CD4-positive, alpha-beta T cell treated with Interleukin-6 for 4 hours (primary cell): ENCODE measurements at regions not wholly inside any gene's neighbourhood (a gene's known extent, or its start where the extent isn't known, plus 50 kb on each side); places are given as distances from the start of the nearest gene placed in this dataset.

ENCODE experiments used
- DNase-seq: peaks from one replicate; pipeline ENCODE4 v3.0.0-alpha.2; 2020; ENCODE audit warnings: mixed read lengths

- DNase-seq = no peak
Observed at GRCh38 chr9:29798599-29798998, 2225.3 kb upstream of the C9orf72 start.

DNA sequence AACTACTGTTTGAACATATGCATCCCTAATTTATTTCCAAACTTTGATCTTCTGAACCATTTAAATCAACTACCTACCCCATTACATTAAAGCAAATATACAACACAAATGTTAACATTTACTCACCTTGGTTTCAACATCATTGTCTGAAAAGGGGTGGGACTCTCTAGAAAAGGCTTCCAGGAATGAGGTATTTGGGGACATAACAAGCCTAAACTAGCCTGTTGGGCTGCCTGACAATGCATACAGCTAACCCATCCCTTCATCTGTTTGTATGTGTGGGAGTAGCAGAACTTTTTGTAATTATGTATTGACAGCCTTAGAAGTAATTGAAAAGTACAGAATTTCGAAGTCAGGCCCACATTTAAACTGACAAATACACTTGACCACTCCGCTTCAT lies 2225.9 kb upstream of the C9orf72 start:
- no peak for DNase-seq

DNA sequence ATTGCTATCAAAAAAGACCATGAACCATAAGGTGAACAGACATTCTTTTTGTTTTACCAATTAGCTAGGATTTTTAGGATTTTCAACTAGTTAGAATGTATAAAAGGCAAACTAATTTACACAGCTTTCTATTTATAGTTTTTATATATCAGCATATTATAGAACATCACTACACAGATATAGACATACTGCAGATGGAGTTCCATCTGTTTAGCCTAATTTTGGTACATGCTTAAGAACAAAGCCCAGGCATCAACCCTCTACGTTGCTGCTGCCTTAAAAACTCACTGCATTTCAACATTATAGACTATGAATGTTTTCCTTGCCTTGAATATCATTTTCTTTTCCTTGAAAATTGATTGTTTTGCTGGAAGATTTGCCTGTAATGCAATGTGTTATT lies 2227.5 kb upstream of the C9orf72 start:
- DNase-seq = no peak

- no peak for DNase-seq
Observed at GRCh38 chr9:29802454-29802853, 2229.2 kb upstream of the C9orf72 start.

DNA sequence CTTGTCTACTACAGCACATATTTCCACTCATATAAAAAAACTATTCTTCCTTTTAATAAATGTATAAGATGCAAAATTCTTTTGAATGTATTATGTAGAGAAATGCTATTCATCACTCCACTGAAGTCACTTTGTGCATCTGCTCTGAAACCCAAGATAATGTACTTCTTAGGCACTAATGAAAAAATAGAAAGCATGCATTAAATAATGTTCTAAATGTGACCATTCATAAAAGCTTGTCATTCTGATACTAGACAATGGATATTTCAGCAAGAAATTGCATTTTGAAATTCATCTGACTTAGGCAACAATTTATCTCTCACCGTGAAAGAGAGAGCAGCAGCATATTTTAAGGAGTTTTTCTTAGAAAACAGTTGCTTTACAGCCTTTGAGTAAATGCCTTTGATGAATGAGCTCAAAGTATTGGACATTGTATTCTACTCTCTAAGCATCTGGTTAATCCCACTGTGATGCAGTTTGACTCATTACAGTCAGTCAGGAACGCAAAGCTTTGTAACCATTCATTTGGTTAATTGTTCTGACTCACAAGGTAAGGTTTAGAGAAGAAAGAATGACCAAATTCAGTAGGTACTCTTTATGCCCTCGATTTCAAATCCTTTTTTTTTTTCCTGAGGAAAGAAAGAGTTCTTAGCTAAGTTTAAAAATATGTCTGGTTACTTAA lies 2233.8 kb upstream of the C9orf72 start:
- no peak for DNase-seq

DNA sequence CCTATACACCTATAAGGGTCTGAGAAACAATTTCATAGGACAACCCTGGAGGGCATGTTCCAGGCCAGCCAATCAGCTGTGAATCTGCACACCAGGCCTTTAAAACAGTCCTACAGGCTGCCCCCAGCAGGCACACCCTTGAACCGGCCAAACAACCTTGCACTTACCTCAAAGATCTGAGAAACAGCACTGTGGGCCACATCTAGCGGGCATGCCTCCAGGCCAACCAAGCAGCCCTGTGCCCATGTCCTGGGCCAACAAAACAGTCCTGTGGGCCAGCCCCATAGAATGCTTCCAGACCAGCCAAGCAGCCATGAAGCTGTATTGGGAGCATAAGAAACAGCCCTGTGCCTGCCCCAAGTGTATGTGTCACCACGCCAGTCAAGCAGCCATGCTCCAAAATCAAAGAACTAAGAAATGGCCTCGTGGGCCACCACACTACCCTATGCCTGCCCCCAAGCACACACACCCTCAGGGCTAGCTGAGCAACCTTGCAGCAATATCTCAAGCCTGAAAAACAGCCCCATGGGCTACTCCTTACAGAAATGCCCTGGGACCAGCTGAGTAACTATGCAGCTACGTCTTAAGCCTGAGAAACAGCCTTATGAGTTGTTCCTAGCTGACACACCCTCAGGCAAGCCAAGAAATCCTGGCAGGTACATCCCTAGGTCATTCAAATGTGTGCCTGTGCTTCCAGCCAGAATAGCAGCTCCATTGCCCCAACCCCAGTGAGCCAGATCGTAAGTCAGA lies 2243.8 kb upstream of the C9orf72 start:
- DNase-seq = no peak

DNA sequence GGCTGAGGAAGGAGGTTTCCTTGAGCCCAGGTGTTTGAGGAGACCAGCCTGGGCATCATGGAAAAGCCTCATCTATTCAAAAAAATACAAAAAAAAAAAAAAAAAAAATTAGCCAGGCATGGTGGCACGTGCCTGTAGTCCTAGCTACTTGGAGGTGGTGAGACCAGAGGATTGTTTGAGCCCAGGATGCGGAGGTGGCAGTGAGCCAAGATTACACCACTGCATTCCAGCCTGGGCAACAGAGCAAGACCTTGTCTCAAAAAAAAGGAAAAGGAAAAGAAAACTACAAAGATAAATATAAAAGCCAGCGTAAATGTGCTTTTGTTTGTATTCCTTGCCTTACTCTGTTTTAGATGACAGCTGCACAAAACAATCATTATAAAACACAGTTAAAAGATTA lies 2249.2 kb upstream of the C9orf72 start:
- no peak for DNase-seq

- DNase-seq = no peak
Observed at GRCh38 chr9:29826421-29826820, 2253.1 kb upstream of the C9orf72 start.

DNA sequence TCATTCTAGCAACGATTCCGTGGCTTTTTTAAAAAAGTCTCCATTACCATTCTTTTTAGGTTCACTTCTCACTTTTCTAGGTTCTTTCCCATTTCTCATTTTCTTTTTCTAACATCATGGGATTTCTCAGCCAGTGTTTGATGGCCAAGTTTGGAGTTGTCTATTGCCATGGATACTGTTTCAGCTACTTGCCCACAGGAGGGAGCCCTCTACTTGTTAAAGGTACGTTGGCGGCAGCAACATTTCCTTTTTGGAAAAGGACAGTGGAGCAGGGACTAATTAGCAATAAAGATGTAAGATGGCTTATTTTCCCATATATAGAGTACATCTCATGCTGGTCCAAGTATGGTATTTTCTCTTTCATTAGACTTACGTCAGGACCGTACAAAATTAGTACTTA lies 2257.5 kb upstream of the C9orf72 start:
- no peak for DNase-seq

- DNase-seq = no peak
Observed at GRCh38 chr9:29838491-29839020, 2265.3 kb upstream of the C9orf72 start.

DNA sequence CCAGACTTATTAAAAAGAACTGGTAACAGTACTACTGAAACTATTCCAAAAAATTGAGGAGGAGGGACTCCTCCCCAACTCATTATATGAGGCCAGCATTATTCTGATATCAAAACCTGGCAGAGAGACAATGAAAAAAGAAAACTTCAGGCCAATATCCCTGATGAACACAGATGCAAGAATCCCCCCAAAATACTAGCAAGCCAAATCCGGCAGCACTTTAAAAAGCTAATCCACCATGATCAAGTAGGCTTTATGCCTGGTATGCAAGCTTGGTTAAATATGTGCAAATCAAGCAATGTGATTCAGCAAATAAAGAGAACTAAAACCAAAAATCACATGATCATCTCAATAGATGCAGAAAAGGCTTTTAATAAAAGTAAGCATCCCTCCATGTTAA lies 2271.0 kb upstream of the C9orf72 start:
- DNase-seq = no peak

DNA sequence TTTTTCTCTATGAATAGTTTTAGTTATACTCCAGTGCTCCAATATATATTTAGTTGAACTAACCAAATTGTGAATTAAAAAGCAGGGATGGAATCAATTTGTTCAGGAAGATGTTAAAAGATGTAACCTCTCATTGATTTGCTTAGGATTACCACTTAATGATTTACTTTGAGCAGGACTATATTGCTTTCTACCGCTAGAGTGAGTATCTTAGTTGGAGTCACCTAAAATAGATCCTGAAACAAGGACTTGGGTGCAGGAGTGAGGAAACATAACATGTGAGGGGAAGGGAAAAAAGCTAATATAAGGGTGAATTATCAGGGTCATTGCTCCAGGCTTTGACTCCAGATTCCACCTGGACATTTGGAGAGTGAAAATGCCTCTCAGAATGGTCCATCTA lies 2277.4 kb upstream of the C9orf72 start:
- no peak for DNase-seq

- no peak for DNase-seq
Observed at GRCh38 chr9:29861803-29862202, 2288.5 kb upstream of the C9orf72 start.

GRCh38 chr9:29865764-29866313 lies 2292.6 kb upstream of the C9orf72 start:
- DNase-seq = no peak

DNA sequence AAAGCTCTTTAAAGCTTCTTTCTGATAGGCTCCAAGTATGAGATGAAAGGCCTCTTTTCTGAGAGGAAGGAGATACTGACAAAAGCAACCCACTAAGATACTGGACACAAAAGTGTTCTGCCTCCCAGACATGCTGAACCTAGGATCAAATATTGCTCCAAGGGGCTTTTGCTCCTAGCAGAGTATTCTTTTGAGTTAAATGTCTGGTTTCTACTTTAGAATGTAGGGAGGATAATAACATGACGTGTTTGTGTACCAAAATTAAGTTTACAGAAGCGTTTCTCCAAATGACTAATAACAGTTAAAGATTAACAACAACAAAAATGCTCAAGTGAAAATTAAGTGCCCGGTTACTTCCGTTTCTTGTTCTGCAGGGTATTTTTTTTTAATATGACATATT lies 2293.3 kb upstream of the C9orf72 start:
- no peak for DNase-seq

- no peak for DNase-seq
Observed at GRCh38 chr9:29873579-29873978, 2300.3 kb upstream of the C9orf72 start.

GRCh38 chr9:29875547-29875946 lies 2302.3 kb upstream of the C9orf72 start:
- no peak for DNase-seq

DNA sequence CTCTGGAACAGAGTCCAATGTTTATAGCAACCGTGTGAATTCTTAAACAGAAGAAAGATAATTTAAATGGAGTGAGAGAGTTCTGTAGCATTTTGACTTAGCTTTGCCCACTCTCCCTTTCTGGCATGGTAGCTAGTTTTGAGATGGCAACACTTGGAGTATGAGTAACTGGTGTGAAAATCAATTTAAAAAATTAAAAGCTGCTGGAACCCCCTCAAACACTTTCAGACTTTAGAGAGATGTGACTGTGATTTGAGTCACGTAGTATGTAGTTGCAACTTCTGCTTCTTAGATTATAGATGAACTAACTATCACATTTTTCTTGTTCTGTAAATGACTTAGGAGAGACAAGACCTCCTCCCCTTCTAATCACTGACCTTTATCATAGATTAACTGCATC lies 2309.5 kb upstream of the C9orf72 start:
- DNase-seq = no peak

DNA sequence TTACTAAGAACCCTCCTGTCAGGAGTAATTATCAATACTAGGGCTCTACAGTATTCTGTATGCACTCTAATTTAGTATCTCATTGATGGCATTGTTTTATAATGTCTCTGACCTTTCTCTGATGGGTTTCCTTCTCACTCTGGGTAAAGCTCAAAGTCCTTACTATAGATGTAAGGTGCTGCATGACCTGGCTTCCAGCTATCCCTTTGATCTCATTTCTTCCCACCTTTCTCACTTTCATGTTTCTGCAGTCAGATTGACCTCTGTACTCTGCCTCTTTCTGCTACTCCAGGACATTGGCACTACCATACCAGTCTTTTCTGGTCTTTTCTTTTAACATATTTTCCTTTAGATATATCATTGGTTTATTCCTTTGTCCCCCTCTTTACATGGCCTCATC lies 2332.8 kb upstream of the C9orf72 start:
- DNase-seq = no peak

DNA sequence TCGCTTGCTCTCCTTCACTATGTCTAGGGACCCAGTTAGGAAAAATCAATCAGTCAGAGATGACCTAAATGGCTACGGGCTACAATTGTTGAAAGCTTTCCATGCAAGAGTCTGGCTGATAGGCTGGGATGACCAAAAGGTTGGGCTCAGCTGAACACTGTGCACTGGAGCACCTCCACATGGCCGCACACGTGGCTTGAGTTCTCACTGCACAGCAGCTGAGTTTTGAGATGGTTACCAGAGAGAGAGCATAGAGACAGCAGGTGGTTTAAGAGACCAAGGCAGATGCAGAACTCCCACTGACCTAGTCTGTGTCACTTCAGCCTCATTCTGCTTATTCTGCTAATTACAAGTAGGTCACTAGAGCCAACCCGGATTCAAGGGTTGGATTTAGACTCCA lies 2354.8 kb upstream of the C9orf72 start:
- no peak for DNase-seq

- DNase-seq = no peak
Observed at GRCh38 chr9:29939559-29939958, 2366.3 kb upstream of the C9orf72 start.

GRCh38 chr9:29945012-29945411 lies 2371.7 kb upstream of the C9orf72 start:
- no peak for DNase-seq

DNA sequence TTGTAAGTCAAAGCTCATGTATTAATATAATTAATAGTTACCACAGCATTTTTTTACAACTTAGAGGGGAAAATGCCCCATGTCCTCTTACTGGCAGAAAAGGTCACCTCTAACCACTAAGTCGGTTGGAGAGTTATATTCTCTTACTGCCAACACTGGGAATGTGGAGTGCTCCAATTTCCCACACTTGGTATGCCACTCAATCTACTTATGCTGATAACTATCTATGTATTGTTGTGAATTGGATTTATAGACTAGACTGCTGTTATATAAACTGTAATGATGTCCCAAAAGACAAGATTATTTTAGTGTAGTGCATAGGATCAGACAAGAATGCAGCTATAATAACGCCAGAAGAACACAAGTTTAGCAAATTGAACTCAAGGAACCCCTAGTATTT lies 2385.2 kb upstream of the C9orf72 start:
- no peak for DNase-seq

DNA sequence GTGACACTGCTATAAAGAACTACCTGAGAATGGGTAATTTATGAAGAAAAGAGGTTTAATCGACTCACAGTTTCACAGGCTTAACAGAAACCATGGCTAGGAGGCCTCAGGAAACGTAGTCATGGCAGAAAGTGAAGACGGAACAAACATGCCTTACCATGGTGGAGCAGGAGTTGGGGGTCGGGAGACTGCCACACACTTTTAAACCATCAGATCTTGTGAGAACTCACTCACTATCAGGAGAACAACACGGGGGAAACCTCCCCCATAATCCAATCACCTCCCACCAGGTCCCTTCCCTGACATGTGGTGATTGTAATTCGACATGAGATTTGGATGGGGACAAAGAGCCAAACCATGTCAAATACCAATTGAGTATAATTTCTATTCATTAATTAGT lies 2392.6 kb upstream of the C9orf72 start:
- no peak for DNase-seq
